HG03558 (cell line): ENCODE measurements at regions not wholly inside any gene's neighbourhood (a gene's known extent, or its start where the extent isn't known, plus 50 kb on each side); places are given as distances from the start of the nearest gene placed in this dataset.
"Not testable (repeated sequence)": the region's sequence is repeated elsewhere in the genome, so short reads cannot be mapped to it uniquely, and the experiment has no call there.

Source experiments
- ATAC-seq: cut with Tn5 transposase; IDR thresholded peaks from one replicate; pipeline ENCODE4 v1.9.1; 2021; ENCODE audit warnings: moderate number of reproducible peaks; ENCODE audit not compliant: unreplicated experiment; ENCODE audit errors: extremely low read depth

DNA sequence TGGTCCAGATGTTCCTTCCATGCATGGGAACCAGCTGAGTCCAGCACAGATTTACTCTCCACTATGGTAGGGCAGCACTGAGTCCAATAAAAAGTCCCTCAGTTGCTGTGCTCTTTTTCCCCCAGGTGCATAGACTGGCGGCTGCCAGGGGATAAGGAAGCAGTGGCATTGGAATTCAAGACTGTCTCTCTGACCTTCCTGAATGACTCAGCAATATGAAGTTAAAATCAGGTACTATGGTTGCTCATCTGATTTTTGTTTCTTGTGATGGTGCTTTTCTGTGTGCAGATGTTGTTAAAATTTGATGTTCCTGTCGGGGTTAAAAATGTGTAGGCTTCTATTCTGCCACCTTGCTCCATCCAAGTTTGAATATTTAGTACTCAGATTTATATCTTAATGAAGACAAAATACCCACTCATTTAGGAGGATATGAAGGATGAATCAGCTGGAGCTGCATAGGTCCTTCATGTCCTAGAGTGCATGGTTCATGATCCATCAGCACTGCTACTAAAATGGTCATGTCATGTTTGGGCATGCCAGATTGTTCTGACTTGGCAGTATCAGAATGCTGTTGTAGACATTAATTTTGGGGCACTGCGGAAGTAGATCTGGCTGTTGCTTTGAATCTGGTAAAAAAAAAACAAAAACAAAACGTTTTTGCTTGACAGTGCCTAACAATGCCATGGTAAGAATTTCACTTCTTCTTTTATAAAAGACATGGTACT is 321.2 kb upstream of the MAP3K7 start:
- ATAC-seq, result no peak

GRCh38 chr6:90905351-90905750 is 318.5 kb upstream of the MAP3K7 start:
- no peak for ATAC-seq

DNA sequence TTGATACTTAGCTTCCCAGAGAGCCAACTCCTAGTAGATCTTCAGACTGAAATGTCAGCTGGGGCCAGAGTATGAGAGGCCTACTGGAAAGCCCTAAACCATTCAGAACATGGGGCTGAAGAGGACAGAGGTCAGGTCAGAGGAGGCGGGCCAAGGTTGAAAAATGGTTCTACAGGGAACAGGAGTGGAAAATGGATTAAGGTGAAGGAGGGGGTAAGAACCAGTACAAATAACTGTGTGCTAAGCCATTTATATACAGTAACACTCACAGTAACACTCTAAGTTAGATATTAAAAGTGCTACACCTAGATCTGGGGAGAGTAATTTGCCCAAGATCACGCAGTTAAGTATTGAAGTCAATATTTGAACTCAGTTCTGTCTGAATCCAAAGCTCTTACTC is 313.2 kb upstream of the MAP3K7 start:
- ATAC-seq, result no peak

GRCh38 chr6:90898763-90899162 is 311.9 kb upstream of the MAP3K7 start:
- ATAC-seq, result no peak

- no peak for ATAC-seq
Measured at GRCh38 chr6:90896075-90896547, 309.2 kb upstream of the MAP3K7 start.

GRCh38 chr6:90895299-90896074 is 308.6 kb upstream of the MAP3K7 start:
- no peak for ATAC-seq

DNA sequence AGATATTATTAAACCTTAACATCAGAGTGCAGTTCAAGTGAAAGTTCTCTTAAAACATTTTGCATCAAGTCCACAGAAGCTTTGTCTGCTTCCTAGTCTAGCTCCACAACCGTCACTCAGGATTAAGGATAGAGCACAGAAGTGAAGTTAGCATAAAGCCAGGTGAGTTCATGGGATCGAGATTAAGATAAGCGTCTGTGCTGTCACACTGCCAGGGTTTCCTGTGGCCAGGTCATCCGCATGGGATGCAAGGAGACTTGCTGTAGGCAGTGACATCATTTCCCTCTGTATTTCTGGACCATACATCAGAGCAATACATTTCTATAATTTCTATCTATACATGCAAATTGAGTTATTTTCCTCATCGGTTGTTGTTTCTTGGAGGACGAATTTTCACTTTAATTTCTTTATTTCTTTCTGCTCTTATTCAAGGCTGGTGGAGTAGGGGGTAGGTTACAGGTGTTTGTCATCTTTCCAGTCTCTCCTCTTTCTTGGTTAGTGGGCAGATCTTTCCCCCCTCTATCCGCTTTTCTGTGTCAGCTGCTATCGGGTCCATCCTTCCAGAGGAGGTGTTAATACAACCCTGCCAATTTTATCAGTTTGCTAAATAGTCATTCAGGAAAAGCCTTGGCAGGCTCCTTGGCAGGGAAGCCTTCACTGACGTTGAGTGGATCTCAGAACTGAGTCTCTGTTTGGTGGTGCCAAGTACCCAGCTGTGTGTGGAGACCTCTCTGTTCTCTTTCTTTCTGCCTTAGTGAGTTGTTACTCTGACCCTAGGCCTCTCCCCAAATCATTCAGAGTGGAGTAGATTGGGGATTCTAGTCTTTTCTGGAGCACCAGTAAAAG is 307.6 kb upstream of the MAP3K7 start:
- ATAC-seq, result no peak

DNA sequence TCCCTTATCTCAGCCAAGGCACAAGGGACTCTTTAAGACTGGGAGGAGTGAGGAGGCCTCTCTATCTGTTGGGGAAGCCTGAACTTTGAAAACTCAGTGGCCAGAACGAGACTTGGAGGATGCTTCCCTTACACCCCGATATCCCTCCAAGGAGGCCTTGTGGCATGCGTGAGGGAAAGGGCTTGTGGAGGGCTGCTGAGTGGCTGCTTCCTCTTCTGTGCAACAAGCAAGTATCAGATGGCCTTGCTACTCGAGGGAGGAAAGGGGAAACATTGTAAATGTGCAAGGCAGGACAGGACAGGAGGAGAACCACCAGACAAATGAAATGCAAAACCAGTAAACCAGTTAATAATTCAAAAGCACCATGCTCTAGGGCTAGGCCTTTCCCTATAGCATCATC is 306.5 kb upstream of the MAP3K7 start:
- no peak for ATAC-seq

GRCh38 chr6:90892271-90892670 is 305.4 kb upstream of the MAP3K7 start:
- no peak for ATAC-seq

GRCh38 chr6:90891355-90891754 is 304.5 kb upstream of the MAP3K7 start:
- no peak for ATAC-seq

DNA sequence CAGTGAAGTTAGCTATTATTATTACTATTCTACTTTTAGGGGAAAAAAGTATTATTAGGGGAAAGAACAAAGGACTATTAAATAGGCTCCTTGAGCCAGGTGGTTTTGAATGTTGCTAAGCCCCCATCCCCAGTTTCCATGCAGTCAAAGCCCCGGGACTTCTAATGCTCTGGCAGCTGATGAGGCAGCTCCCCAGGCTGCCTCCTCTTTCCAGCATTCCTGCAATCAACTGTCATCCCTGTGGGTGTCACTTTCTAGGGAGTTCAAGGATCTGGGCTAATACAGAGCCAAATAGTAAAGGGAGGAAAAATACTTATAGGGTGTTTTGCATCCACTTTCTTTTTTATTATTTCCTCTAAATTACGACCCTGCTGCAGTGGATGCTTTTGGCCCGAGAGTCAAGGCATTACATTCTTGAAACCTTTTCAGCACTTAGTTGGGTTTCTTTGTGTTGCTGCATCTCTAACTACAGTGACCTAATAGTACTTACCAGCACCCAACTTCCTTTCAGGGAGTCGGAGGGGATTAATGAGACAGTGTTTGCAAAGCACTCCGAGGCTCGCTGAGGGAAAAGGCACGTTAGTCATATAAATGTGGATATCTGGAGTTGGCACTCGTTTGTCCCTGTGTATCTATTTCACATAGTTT is 303.9 kb upstream of the MAP3K7 start:
- no peak for ATAC-seq

- no peak for ATAC-seq
Measured at GRCh38 chr6:90887764-90888163, 300.9 kb upstream of the MAP3K7 start.

DNA sequence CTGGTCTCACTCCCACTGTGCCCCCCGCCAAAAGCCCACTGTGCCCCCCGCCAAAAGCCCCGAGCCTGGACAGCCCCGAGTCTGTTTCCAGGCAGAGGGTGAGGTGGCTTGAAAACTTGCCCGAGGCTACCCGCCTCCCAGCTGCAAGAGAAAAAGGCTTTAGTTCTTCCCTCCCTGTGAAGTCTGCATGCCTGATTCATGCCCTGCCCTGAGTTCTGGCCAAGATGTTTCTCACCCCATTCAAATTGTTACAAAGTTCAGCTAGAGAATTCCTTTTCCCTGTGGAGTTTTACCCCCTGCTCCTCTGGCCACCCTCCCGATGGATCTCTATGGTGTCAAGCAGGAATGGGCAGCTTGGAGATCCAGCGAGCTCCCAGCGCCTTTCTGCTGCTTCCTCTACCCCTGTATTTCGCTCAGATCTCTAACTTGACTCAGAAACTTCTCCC is 298.8 kb upstream of the MAP3K7 start:
- no peak for ATAC-seq

DNA sequence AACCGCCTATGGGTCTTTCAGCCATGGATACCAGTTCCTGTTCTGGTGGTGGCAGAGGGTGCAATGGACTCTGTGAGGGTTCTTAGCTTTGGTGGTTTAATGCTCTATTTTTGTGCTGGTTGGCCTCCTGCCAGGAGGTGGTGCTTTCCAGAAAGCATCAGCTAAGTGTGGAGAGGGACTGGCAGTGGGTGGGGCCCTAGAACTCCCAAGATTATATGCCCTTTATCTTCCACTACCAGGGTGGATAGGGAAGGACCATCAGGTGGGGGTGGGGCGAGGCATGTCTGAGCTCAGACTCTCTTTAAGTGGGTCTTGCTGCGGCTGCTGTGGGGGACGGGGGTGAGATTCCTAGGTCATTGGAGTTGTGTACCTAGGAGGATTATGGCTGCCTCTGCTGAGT is 298.3 kb upstream of the MAP3K7 start:
- not testable (repeated sequence) for ATAC-seq

DNA sequence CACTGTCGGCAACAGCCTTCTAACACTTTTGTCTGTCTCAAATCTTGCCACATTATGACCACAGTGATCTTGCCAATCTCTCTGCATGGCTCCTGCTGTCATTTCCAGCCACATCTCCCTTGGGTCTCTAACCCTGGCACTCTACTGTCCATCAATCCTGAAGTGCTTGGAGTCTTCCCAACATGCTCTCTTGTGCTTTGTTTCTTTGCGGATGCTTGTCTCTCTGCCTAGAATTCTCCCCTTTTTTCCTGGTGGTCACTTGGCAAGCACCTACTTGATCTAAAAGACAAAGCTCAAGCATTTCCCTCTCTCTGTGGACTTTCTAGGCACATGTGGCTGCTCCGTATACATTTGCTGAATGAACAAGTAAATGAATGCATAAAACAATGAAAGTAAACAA is 290.7 kb upstream of the MAP3K7 start:
- ATAC-seq, result no peak

GRCh38 chr6:90874931-90875330 is 288.1 kb upstream of the MAP3K7 start:
- no peak for ATAC-seq

GRCh38 chr6:90872981-90873380 is 286.1 kb upstream of the MAP3K7 start:
- no peak for ATAC-seq

DNA sequence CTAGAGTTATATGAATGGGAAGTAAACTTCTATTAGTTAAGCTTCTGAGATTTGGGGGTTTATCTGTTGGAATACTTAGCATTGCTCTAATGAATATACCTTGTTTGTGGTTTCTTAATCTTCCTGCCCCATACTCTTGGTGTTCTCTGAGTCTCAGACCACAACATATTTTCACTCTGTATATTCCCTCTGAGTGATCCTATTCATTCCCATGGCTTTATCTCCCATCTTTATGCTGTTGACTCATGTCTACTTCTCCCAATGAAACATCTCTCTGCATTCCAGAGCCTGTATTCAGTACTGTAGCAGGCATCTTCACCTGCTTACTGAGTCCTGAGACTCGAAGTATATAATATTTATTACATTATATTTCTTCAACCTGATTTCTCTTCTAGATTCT is 283.7 kb upstream of the MAP3K7 start:
- ATAC-seq, result no peak

DNA sequence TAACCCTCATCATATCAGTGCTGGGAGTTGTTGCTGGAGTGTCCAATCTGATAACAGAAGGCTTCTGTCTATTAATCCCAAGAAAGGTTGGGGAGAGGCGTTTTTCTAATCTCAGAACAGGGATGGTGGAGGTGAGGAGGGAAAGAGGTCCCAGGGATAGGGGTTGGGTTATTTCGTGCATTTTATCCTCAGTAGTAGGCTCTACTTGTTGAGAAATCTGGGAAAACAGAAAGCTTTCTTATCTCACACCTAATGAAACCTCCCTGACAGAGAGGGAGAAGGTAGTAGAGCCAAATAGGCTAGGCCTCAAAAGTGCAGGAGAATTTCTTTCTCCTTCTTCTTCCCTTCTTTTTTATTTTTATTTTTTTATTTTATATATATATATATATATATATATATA is 281.8 kb upstream of the MAP3K7 start:
- no peak for ATAC-seq

DNA sequence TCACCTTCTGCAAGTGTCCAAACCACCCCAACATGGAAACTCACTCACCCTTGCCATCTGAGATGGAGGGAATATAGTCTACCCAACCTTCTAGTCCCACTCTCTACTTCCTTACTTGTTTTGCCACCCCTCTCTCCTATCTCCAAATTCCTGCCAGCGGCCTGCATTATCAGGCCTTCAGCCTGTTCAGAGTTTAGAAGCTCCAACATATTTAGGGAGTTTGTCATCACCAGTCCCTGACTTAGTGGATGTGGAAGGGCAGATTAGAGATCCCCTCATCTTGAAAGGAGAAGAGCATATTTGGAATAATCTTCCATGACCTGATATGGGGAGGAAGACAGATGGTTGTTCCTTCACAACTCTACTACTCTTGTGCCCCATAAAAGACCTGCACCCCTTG is 281.4 kb upstream of the MAP3K7 start:
- ATAC-seq, result no peak
